ENCODE measurements at regions not wholly inside any gene's neighbourhood (a gene's known extent, or its start where the extent isn't known, plus 50 kb on each side); places are given as distances from the start of the nearest gene placed in this dataset.
A peak's percentile ranks its signal among the peaks of the same experiment; 100 is the strongest.
"Not testable (repeated sequence)": the region's sequence is repeated elsewhere in the genome, so short reads cannot be mapped to it uniquely, and the experiment has no call there.

DNA sequence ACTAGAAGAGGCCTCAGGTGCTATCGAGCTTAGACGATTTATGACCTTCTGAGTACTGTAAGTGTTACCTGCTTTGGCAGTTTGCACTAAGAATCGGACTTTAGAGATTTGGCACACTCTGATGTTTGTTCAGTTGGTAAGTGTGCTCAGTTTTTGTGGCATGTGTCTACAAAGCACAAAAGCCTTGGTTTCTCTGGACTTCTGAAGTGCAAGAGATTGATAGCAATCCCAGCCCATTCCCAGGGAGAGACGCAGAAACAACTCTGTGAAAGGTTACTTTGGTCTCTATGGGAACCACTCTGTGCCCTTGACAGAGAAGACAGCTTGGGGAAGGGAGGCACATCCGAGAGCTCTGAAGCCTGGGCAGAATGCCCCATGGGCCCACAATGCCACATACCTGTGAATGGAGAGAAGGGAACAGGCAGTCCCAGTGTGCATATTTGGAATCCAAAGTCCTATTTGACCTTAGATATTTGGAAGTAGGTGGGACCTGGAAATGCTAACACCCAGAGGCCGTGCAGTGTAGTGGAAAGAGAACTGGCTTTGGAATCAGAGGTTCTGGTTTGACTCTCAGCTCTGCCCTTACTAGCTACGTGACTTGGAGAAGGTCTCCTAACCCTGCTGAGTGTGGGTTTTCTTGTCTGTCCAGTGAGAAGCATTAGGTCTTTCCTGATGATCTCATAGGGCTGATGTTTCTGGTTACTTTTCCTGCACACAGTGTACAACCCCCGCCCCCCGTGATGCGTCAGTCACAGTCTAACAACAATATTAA, 194.3 kb upstream of the VLDLR start:
- FAIRE-seq (no peak), DNase-seq (ENCODE audit: low read depth) (peak; percentile 83)
- TF ChIP-seq, protein P1, sequence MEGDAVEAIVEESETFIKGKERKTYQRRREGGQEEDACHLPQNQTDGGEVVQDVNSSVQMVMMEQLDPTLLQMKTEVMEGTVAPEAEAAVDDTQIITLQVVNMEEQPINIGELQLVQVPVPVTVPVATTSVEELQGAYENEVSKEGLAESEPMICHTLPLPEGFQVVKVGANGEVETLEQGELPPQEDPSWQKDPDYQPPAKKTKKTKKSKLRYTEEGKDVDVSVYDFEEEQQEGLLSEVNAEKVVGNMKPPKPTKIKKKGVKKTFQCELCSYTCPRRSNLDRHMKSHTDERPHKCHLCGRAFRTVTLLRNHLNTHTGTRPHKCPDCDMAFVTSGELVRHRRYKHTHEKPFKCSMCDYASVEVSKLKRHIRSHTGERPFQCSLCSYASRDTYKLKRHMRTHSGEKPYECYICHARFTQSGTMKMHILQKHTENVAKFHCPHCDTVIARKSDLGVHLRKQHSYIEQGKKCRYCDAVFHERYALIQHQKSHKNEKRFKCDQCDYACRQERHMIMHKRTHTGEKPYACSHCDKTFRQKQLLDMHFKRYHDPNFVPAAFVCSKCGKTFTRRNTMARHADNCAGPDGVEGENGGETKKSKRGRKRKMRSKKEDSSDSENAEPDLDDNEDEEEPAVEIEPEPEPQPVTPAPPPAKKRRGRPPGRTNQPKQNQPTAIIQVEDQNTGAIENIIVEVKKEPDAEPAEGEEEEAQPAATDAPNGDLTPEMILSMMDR (IDR thresholded peaks at IDR 0.05; ENCODE audit: insufficient read depth, low read length, severe bottlenecking): no peak
- Histone ChIP-seq H3K36me3 (ENCODE audit: control insufficient read depth, insufficient read depth, low read length) (no peaks in the 10 kb centered on the region), H3K27me3 (ENCODE audit: control insufficient read depth, insufficient read depth, low read length) (peaks cover 1% of the 10 kb centered on the region), H3K4me3 (ENCODE audit: low read depth, low read length) (no peak overlapping the region)

DNA sequence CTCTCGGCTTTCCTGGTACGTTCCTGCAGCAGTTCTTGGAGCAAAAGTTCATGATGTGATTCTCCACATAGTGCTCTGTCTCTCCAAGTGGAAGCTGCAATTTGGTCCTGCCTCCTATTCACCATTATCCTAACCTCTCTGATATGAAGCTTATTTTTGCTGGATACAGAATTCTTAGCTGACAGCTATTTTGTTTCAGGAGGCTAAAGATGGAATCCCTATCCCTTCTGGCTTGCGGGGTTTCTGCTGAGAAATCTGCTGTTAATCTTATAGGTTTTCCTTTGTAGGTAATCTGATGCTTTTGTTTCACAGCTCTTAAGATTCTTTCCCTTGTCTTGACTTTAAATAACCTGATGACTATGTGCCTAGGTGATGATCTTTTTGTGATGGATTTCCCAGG, 181.6 kb upstream of the VLDLR start:
- no peak for DNase-seq (ENCODE audit: low read depth)
- FAIRE-seq: peak; percentile 18
- TF ChIP-seq, protein P1 (IDR thresholded peaks at IDR 0.05; ENCODE audit: insufficient read depth, low read length, severe bottlenecking): no peak
- Histone ChIP-seq H3K4me3 (ENCODE audit: low read depth, low read length) (no peak overlapping the region), H3K36me3 (ENCODE audit: control insufficient read depth, insufficient read depth, low read length) (no peaks in the 10 kb centered on the region), H3K27me3 (ENCODE audit: control insufficient read depth, insufficient read depth, low read length) (no peaks in the 10 kb centered on the region)

DNA sequence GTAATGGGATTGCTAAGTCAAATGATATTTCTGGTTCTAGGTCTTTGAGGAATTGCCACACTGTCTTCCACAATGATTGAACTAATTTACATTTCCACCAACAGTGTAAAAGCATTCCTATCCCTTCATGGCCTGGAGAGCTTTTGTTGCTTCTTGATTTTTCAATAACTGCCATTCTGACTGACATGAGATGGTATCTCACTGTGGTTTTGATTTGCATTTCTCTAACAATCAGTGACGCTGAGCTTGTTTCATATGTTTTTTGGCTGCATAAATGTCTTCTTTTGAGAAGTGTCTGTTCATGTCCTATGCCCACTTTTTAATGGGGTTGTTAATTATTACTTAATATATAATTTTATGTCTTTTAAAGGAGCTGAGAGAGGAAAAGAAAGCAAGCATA, 177.7 kb upstream of the VLDLR start:
- H3K36me3 ChIP-seq (ENCODE audit: control insufficient read depth, insufficient read depth, low read length); H3K4me3 ChIP-seq (ENCODE audit: low read depth, low read length); DNase-seq (ENCODE audit: low read depth); H3K27me3 ChIP-seq (ENCODE audit: control insufficient read depth, insufficient read depth, low read length); FAIRE-seq: not testable (repeated sequence)

DNA sequence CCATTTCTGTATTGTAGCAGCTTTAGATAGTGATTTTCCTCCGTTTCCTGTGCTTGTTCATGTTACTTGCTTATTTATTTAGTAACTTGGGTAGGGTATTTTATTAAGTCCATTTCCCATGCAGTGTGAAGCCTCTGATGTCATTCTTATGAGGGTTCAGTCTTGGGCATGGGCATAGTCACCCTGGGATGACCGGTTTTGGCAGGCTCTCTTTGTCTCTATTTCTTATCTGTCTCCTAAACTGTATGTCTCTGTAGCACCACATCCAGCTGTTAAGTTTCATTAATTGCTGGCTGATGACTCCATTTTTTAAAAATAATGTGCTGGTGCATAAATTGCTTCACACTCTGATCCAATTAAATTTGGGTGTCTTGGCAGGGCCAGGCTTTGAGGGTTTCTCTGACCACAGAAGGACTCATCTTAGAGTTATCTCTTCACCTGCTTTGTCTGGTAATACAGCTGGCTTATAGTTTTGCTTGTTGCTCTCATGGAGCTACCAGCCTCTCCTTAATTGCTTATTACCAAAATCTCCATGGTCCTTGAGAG, 173.3 kb upstream of the VLDLR start:
- DNase-seq (ENCODE audit: low read depth) (no peak), FAIRE-seq (no peak)
- TF ChIP-seq, protein P1 (IDR thresholded peaks at IDR 0.05; ENCODE audit: insufficient read depth, low read length, severe bottlenecking): no peak
- H3K4me3 ChIP-seq (ENCODE audit: low read depth, low read length): no peak overlapping the region
- H3K36me3 ChIP-seq (ENCODE audit: control insufficient read depth, insufficient read depth, low read length): no peaks in the 10 kb centered on the region
- no peaks in the 10 kb centered on the region for H3K27me3 ChIP-seq (ENCODE audit: control insufficient read depth, insufficient read depth, low read length)

DNA sequence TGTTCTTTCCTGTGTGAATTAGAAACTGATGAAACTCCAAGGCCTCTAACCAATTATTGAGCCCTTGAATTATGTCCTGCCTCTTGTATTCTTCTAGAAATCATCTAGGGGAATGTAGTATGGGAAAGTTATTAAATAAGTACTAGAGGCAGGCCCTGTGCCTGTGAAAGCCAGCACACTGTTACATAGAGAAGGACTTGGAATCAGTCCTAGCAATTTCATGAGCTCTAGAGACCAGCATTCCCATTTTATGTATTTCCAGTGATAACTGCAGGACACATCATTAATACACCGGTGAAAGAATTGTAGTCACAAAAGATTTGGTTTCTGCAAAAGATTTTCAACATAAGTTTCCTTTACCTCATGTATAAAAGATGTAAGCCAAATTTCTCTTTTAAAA, 168.5 kb upstream of the VLDLR start:
- no peak for DNase-seq (ENCODE audit: low read depth)
- Histone ChIP-seq H3K4me3 (ENCODE audit: low read depth, low read length) (no peak overlapping the region), H3K27me3 (ENCODE audit: control insufficient read depth, insufficient read depth, low read length) (no peaks in the 10 kb centered on the region), H3K36me3 (ENCODE audit: control insufficient read depth, insufficient read depth, low read length) (no peaks in the 10 kb centered on the region)
- no peak for FAIRE-seq
- TF ChIP-seq, protein P1 (IDR thresholded peaks at IDR 0.05; ENCODE audit: insufficient read depth, low read length, severe bottlenecking): no peak

DNA sequence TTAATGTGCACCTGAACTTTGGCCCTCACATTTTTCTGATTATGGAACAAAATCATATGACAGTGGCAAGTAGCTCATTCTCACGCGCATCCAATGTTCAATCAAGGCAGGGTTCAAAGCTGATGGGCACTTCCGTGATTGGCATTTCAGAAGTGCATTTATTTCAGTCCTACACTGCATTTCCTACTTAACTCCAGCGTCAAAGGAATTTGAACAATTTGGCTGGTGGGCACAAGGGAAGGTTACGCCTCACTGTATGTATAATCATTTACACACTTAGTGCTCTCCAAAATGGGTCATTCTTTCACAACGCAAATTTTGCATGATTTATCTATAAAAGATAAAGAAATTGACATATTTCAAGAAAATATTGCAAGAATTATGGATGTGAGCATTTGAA, 167.9 kb upstream of the VLDLR start:
- FAIRE-seq: no peak
- no peak for DNase-seq (ENCODE audit: low read depth)
- Histone ChIP-seq H3K27me3 (ENCODE audit: control insufficient read depth, insufficient read depth, low read length) (no peaks in the 10 kb centered on the region), H3K36me3 (ENCODE audit: control insufficient read depth, insufficient read depth, low read length) (no peaks in the 10 kb centered on the region), H3K4me3 (ENCODE audit: low read depth, low read length) (no peak overlapping the region)
- TF ChIP-seq, protein P1 (IDR thresholded peaks at IDR 0.05; ENCODE audit: insufficient read depth, low read length, severe bottlenecking): no peak
